HG03280 (cell line): ENCODE measurements at regions not wholly inside any gene's neighbourhood (a gene's known extent, or its start where the extent isn't known, plus 50 kb on each side); places are given as distances from the start of the nearest gene placed in this dataset.

Experiments used
- ATAC-seq: cut with Tn5 transposase; IDR thresholded peaks from one replicate; pipeline ENCODE4 v1.9.1; 2021; ENCODE audit warnings: mild to moderate bottlenecking, moderate library complexity; ENCODE audit not compliant: unreplicated experiment

DNA sequence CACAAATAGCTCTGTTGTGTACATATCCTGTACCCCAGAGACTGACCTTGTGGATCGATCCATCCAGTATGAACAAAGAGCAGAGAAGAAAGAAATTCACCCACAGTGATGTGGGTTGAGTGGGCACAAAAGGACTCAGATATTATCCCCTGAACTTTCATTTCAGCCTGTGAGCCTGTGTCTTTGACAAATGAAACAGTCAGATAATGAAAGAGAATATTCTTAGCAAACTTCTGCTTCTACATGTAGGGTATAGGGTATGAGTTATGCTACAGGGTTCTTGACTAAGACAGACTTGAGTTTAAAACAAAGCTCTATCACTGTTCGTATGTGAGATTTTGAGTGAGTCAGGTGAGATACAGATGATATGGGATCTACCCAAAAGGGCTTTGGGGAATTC is 359.7 kb downstream of the MAFB start:
- no peak for ATAC-seq

DNA sequence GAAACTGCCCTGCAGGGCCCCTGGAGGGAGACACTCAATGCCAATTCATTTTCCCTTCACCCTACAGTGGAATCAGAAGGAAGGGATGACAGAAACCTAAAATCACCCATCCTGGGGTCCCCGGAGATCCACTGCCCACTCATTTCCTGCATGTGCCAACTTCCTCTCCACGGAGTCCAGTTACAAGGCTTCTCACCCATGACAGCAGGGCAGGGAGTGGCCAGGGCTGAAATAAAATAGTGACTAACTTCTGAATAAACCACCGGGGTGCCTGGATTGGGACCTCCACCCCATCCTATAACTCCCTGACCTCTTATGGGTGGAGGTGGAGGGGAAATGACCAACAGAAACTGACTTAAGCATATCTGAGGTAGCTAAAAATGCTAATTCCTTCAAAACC is 362.3 kb downstream of the MAFB start:
- no peak for ATAC-seq

DNA sequence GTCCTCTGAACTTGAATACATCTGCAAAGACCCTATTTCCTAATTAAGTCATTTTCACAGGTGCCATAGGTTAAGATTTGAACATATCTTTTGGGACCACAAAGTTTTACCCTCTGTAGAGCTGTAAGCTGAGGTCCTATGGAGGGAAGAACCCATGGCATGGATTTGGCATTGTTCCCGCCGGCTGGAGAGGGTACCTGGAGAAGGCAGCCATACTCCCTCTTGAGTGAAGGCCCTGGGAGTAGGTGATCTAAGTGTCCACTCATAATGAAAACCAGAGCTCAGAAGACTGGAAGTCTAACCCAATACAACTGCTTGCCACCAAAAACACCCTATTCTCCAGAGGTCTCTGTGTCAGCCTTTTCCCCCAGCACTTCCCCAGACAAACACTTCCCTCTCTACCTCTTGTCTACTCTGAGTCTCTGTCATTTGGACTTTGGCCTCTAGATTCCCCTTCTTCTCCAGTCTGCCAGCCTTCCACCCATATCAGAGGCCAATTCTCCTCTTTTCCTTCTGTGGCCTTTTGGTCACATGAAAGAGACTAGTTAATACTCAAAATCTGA is 363.9 kb downstream of the MAFB start:
- ATAC-seq: no peak

GRCh38 chr20:40323361-40323794 is 365.7 kb downstream of the MAFB start:
- no peak for ATAC-seq

DNA sequence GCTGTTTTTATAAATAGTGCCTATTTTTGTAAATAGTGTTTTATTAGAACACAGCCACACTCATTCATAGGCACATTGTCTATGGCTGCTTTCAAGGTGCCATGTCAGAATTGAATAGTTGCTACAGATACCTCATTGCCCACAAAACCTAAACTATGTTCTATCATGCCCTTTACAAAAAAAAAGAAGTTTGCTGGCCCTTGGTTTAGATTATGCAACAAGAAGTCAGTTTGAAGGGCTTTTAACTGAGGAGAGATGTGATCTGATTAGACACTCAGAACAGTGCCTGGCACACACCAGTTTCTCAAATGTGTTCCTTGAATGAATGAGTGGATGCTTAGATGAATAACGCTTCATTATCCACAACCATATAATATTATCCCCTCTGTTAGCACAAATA is 366.1 kb downstream of the MAFB start:
- ATAC-seq: no peak

- no peak for ATAC-seq
These were observed 368.5 kb downstream of the MAFB start for GRCh38 chr20:40320517-40321011.

GRCh38 chr20:40319741-40320516 is 369.1 kb downstream of the MAFB start:
- ATAC-seq: no peak

GRCh38 chr20:40319056-40319455 is 370.0 kb downstream of the MAFB start:
- no peak for ATAC-seq

DNA sequence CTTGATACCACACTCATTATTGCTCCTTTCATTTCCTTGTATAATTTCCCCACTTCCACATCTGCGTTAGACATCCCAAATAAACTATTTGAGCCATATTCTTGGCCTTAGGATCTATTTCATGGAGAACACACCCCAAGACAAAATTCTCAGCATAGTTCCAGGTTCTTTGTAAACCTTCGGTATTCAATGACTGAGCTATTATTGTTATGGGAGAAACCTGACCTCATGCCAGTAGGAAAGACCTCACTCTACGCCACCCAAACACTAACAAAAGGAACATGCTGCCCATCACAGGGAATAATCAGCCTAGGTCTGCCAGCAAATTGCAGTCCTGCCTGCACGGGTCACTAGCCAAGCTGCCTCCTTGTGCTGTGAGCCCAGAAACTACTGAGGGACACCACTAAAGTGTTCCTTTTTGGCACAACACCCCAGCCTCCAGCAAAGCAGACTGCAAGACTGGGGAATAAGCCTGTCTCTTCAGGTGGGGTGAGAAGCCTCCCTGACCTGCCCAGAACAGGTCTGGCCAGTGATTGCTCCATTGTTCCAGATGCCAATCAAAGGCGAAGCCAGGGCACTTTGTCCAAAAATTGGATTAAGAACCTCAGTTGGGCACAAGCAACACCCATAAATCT is 371.8 kb downstream of the MAFB start:
- no peak for ATAC-seq

DNA sequence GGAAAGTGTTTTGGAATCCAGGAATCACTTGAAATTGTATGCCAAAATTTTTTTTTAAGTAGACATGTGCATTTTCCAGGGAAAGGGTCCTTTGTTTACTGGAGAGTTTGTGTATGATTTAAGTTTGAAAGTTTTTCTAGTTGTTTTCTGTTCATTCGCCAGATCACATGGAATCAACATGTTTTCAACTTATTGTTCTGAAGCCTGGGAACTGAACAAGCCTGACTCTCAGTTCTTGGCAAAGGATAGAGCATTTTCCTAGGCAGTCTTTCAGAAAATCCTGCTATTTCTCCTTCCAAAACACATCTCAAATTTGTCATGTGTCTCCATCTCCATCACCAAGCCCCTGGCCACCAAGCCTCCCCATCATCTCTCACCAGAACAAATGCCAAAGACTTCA is 374.8 kb downstream of the MAFB start:
- no peak for ATAC-seq

GRCh38 chr20:40313730-40314129 is 375.3 kb downstream of the MAFB start:
- no peak for ATAC-seq

DNA sequence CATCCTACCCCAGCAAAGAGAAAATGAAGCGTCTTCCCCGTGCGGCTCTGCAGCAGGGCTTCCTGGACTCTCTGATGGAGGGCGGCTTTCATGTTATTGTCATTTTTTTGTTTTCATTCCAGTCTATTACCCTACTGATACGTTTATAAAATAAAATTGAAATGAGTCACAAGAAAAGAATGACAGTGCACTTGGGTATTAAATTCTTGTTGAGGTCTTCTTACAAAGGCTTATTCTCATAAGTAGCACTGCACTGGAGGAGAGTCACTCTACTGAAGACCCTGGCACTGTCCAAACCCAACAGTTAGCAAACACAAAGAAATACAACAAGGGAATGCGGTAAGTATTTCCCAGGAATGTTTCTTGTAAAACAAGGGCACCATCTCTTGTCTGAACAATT is 379.3 kb downstream of the MAFB start:
- no peak for ATAC-seq

GRCh38 chr20:40307997-40308396 is 381.0 kb downstream of the MAFB start:
- ATAC-seq: no peak

DNA sequence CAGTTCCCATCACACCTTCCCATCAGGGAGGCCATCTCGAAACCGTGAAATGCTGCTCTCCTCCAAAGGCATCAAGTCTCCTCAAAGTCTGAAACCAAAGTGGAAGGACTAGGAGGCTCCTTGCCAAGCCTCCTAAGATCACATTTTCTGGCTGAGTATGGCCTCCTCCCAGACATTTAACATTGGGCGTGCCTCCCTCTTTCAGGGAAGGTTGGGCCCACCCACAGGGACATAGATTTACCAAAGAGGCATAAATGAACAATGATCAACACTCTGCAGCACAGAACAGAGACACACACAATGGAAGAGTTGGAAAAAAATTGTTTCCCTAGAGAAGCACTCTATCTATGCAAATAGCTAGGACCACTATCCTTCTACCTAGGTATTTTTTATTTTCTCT is 381.8 kb downstream of the MAFB start:
- ATAC-seq: no peak

GRCh38 chr20:40305303-40305702 is 383.7 kb downstream of the MAFB start:
- ATAC-seq: no peak

DNA sequence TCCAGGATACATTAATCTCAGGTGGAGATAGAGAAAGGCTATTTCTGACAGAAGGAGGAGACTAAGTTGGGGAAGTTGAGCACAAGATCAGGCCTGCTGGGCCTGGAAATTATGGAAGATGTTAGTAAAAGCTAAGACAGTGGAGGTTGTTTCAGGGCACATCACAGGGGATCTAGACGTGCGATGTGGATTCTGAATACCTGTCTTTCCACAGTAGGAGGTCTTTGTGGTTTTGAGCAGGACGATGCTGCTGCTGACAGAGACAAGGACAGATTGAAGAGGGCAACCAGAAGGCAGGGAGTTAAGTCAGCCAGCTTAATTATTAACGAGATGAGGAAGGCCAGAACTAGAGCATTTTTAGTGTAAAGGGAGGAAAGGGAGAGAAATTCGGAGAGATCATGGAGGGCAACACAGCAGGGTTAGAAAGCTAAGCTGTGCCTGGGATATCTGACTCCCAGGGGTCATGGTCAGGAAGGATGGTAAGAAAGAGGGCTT is 384.9 kb downstream of the MAFB start:
- ATAC-seq: no peak

GRCh38 chr20:40294747-40295146 is 394.3 kb downstream of the MAFB start:
- no peak for ATAC-seq

DNA sequence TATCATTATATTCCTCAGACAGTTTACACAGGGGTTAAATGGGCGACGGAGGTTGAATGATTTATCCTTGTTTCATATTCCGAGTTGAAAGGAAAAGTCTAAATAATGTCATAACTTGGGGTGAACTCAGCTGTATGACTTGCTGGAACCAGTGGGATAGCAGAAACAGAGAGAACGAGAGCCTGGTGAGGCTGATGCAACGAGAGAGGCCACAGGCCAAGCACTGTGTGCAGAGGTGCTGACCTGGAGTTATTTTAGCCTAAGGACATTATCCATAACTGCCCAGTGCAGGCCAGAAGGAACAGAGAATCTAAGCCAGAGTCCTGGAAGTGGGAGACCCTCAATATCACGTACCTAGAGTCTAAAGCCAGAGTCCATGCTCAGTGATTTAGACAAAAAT is 394.9 kb downstream of the MAFB start:
- ATAC-seq: no peak

DNA sequence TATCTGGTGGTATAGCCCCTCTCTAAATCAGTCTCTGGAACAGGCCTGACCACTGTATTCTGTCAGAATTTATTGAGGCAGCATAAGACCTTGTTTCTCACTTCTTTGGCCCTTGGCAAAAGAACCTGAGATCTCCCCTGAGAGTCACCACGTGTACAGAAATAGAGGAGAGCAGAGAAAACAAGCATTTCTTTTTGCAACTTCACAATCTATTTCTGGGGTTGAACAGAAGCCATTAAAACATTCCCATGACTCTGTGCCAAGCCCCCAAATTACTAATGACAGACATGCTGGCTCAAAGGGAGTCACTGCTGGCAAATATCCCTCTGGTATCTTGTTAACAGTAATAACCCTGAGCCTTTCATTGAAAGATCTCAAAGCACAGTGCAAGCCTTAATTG is 395.3 kb downstream of the MAFB start:
- ATAC-seq: no peak

DNA sequence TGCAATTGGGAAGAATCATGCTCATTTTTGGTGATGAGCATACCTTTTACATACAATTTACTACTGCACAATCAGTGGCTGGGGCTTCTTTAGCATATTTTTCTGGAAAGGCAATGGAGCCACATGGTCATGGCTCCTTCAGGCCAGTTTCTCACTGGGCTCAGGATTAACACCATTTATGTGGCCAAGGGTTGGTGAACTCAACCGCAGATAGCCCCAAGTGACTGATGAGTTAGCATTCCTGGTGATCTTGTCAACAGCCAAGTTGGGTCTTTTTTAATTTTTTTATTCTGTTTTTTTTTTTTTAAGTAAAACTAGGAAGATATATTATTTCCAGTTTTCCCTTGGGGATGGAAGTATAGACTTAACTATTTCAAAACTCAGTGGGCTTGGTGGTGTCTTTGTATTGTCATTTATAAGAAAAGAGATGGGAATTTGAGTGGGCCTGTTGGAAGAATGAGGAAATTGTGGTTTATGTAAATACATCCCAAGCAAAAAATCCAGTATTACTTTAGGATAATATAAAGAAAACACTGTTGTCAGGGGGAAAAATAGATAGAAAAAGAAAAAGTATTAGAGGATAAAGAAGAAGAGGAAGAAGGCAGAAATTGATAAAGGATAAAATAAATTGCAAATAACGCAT is 397.4 kb downstream of the MAFB start:
- no peak for ATAC-seq

DNA sequence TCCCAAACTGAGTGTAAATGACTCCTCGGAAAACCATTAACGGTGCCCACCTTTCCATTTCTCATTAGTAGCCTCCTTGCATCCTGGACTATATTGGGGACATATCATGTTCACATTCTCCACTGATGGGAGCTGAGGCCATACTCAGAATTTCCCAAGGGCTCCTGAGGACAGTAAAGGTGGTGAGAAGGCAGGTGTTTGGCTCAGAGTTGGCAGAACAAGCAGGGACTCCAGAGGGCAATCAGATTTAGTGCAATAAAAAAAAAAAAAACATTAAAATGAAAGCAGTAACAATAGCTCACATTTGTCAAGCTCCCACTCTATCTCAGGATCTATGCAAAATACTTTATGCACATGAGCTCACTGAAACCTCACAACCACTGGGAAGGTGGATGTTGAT is 401.4 kb downstream of the MAFB start:
- ATAC-seq: no peak
